Body of pancreas (tissue), 4 donors: ENCODE measurements at regions not wholly inside any gene's neighbourhood (a gene's known extent, or its start where the extent isn't known, plus 50 kb on each side); places are given as distances from the start of the nearest gene placed in this dataset.

Source experiments
- ATAC-seq: fragments of 150-250 bp; one replicate; pipeline ENCODE4 v1.9.1; 2016
- DNase-seq, 4 donors: peaks; one replicate each; pipeline ENCODE4 v3.0.0-alpha.2; 2019
- H3K27ac ChIP-seq, 4 donors: fragments of 200-600 bp; sonication (generic); 1 replicate in 3 of 4; 2 replicates in 1 of 4; pipeline versions ENCODE4 v1.5.1 to v1.6.1; 2016 to 2019; ENCODE audit warnings: mild to moderate bottlenecking in 1 of 4, mixed read lengths in 1 of 4, moderate library complexity in 1 of 4
- H3K27me3 ChIP-seq, 2 donors: fragments of 200-600 bp; sonication (generic); one replicate each; pipeline ENCODE4 v1.6.0; 2016; ENCODE audit warnings: mild to moderate bottlenecking in 1 of 2
- H3K36me3 ChIP-seq, 2 donors: fragments of 200-600 bp; sonication (generic); replicated peaks in 1 of 2; 2 replicates each; pipeline ENCODE4 v1.5.1; 2016; ENCODE audit warnings: low read depth in 2 of 2; ENCODE audit not compliant: insufficient read depth in 1 of 2
- H3K4me1 ChIP-seq: fragments of 200-600 bp; sonication (generic); one replicate; pipeline ENCODE4 v1.6.0; 2016
- H3K4me3 ChIP-seq, 2 donors: fragments of 200-600 bp; sonication (generic); 1 replicate in 1 of 2; 2 replicates in 1 of 2; pipeline ENCODE4 v1.5.1; 2016 to 2019
- H3K9me3 ChIP-seq, 3 donors: fragments of 200-600 bp; sonication (generic); 1 replicate in 2 of 3; 2 replicates in 1 of 3; pipeline ENCODE4 v1.5.1; 2016
- POLR2A ChIP-seq, 3 donors: fragments of 450-650 bp; IDR thresholded peaks; one replicate each; pipeline ENCODE4 v1.6.1; 2016; ENCODE audit warnings: antibody characterized with exemption in 3 of 3, mild to moderate bottlenecking in 2 of 3
- WGBS, 2 donors: methylation state at CpG; one replicate each; pipeline ENCODE4 v1.1.5; 2017; 5-methylcytosine and 5-hydroxymethylcytosine counted together
- intact Hi-C: fragments of 100-400 bp; cut with DNase I; formaldehyde crosslinking; loops from one replicate; pipeline ENCODE4 v1.15.1; 2023
- TF ChIP-seq, protein P1 (sequence below), 7 experiments: fragments of 450-650 bp in 4 of 7; fragments of 200-600 bp in 3 of 7; sonication (generic) in 3 of 7; IDR thresholded peaks; one replicate each; pipeline ENCODE4 v1.5.1; 2016 to 2019; ENCODE audit warnings: antibody characterized with exemption in 7 of 7

DNA sequence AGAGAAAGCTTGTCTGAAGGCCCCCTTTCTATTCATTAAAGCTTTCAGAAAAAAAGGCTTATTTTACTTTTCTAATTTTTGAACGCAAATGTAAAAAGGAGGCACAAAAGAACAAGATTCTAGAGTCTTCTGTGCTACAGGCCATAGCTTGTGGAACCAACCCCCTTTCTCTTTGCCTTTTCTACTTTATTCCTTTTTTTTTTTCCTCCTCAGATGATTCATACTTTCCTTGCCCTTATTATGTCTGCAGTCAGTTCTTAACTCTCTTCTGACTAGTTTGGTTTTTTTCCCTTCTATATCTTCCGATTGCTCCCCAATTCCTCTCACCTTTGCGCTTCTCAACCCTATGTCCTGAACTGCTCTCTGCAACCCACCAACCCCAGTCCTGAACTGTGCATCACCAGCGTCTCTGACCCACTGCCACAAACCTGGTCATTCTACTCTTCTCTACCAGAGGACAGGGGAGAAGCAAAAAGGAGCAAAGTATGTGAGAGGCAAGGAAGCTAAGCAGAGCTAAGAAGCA is 56.9 kb upstream of the WIPF1 start:
- Histone ChIP-seq H3K9me3 (no peaks in the 10 kb centered on the region), H3K36me3 (no peaks in the 10 kb centered on the region), H3K4me3 (no peak overlapping the region), H3K27ac (no peak overlapping the region), H3K27me3 (no peaks in the 10 kb centered on the region), H3K4me1 (no peaks in the 10 kb centered on the region)
- TF ChIP-seq, protein P1, sequence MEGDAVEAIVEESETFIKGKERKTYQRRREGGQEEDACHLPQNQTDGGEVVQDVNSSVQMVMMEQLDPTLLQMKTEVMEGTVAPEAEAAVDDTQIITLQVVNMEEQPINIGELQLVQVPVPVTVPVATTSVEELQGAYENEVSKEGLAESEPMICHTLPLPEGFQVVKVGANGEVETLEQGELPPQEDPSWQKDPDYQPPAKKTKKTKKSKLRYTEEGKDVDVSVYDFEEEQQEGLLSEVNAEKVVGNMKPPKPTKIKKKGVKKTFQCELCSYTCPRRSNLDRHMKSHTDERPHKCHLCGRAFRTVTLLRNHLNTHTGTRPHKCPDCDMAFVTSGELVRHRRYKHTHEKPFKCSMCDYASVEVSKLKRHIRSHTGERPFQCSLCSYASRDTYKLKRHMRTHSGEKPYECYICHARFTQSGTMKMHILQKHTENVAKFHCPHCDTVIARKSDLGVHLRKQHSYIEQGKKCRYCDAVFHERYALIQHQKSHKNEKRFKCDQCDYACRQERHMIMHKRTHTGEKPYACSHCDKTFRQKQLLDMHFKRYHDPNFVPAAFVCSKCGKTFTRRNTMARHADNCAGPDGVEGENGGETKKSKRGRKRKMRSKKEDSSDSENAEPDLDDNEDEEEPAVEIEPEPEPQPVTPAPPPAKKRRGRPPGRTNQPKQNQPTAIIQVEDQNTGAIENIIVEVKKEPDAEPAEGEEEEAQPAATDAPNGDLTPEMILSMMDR (IDR thresholded peaks at IDR 0.05): no peak
- no peak for TF ChIP-seq POLR2A (IDR thresholded peaks at IDR 0.05)
- intact Hi-C loops: no loop called here
- no peak for DNase-seq
- WGBS, 2 donors: 99 to 100% methylated on average over 4 of the region's 4 CpGs
- ATAC-seq: no peak

DNA sequence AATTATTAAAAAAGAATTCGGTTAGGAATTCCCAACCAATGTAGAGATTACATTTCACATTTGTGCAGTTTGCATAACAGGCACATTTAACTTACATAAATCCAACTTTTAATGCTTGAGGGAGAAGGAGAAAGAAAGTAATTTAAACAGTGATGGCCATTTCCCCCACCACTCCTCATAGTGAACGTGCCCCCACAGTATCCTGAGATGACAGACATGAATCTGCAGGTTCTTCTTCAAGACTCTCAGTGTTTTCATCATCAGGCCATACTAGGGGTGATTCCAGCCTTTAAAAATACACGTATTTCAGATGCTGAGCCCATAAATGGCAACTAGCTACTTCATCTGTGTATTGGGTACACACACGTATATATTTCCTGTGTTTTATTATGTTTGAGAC is 51.3 kb upstream of the WIPF1 start:
- no peak for DNase-seq
- no peaks in the 10 kb centered on the region for H3K4me1 ChIP-seq
- 86 to 91% methylated on average over 4 of the region's 4 CpGs for WGBS, 2 donors
- TF ChIP-seq, protein P1 (IDR thresholded peaks at IDR 0.05): no peak
- TF ChIP-seq POLR2A (IDR thresholded peaks at IDR 0.05): no peak
- H3K36me3 ChIP-seq: no peaks in the 10 kb centered on the region
- H3K4me3 ChIP-seq: no peak overlapping the region
- ATAC-seq: no peak
- H3K27ac ChIP-seq: no peak overlapping the region
- intact Hi-C loops: no loop called here
- no peaks in the 10 kb centered on the region for H3K9me3 ChIP-seq
- H3K27me3 ChIP-seq: no peaks in the 10 kb centered on the region
